ENCODE measurements at regions not wholly inside any gene's neighbourhood (a gene's known extent, or its start where the extent isn't known, plus 50 kb on each side); places are given as distances from the start of the nearest gene placed in this dataset.

DNA sequence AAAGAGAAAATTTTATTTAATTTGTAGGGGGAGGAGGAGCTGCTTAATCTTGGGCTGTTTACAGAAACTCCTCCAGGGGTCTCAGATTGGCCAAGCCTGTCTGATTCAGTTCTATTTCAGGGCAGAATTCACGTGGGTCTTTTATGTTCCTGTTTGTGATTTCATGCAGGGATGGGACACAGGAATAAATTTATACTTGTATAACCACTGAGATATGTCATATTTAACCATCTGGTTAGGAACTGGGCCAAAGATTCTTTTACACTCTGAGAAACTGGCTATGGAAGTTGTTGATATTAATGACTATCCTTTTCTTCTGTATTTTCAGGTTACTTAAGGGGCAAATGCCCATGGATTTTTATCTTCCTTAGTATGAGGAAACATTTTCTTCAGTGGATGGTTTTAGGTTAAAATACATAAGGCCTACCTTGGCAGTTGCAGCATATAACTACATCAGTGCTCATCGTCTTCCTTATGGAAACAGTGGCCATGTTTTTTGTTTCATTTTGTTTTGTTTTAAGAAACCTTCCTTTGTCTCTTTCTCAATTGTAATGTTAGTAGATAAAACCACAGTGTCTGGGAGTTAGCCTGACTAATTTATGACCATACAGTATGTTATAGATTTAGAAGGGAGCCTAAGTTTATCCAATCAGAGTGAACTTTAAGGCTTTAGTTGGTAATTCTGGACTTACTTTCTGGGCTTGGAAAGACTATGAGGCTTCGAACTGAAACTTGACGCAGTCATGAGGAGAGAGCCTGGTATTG is 132.4 kb upstream of the ANO3 start:
- no peaks in the 10 kb centered on the region for H3K27me3 ChIP-seq
- H3K36me3 ChIP-seq = no peaks in the 10 kb centered on the region
- H3K4me1 ChIP-seq = no peaks in the 10 kb centered on the region
- intact Hi-C loops (cut with DNase I) = no loop called here
- no peak overlapping the region for H3K4me3 ChIP-seq
- no peaks in the 10 kb centered on the region for H3K9me3 ChIP-seq
- H3K27ac ChIP-seq = no peak overlapping the region
- WGBS, 2 donors = 71 to 79% methylated on average over 4 of the region's 4 CpGs
- TF ChIP-seq POLR2A (IDR thresholded peaks at IDR 0.05) (no peak), EP300 (IDR thresholded peaks at IDR 0.05) (no peak), POLR2AphosphoS5 (IDR thresholded peaks at IDR 0.05) (no peak), CTCF (IDR thresholded peaks at IDR 0.05) (no peak)
- no peak for DNase-seq

DNA sequence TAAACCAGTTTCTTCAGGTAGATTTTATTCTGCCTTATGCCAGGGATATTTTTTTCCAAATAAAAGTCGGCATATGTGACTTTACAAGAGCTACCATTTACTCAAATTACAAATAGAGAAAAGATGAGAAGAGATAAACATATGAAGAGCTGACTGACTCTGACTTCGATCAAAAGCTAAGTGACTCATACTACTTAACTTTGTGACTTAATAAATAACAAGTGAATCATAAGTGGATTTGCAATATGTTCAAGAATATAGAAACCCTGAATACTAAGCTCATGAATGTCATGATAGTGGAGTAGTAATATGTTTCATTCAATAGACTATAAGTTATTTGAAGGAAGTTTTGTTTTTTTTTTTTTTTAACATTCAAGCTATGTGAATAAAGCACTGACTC is 130.5 kb upstream of the ANO3 start:
- TF ChIP-seq EP300 (IDR thresholded peaks at IDR 0.05) (no peak), POLR2AphosphoS5 (IDR thresholded peaks at IDR 0.05) (no peak), POLR2A (IDR thresholded peaks at IDR 0.05) (no peak), CTCF (IDR thresholded peaks at IDR 0.05) (no peak)
- WGBS, 2 donors = 64 to 75% methylated on average over 2 of the region's 2 CpGs
- Histone ChIP-seq H3K27ac (no peak overlapping the region), H3K4me1 (no peaks in the 10 kb centered on the region), H3K36me3 (no peaks in the 10 kb centered on the region), H3K9me3 (no peaks in the 10 kb centered on the region), H3K27me3 (no peaks in the 10 kb centered on the region), H3K4me3 (no peak overlapping the region)
- no peak for DNase-seq
- intact Hi-C loops (cut with DNase I) = no loop called here

DNA sequence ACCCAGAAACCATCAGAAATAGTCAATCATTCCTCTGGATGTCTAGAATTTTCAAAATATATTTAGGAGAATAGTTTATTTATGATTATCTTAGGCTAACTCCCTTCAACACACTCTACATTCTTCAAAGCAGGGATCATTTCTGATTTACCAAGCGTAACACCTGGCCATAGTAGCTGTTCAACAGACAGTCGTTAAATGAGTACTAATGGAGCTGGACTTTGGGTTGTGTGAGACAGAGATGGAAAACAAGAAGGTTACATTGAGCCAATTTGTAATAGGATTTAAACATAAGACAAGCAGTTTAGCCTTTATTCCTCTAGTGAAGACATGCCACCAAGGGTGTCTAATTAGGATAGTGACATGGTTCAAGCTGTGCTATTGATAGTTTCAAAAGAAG is 129.2 kb upstream of the ANO3 start:
- 78 to 90% methylated on average over 2 of the region's 2 CpGs for whole genome bisulfite sequencing, 2 donors
- DNase-seq = no peak
- no peaks in the 10 kb centered on the region for H3K36me3 ChIP-seq
- TF ChIP-seq EP300 (IDR thresholded peaks at IDR 0.05) (no peak), CTCF (IDR thresholded peaks at IDR 0.05) (no peak), POLR2A (IDR thresholded peaks at IDR 0.05) (no peak), POLR2AphosphoS5 (IDR thresholded peaks at IDR 0.05) (no peak)
- no peak overlapping the region for H3K4me3 ChIP-seq
- no peak overlapping the region for H3K27ac ChIP-seq
- H3K4me1 ChIP-seq = no peaks in the 10 kb centered on the region
- intact Hi-C loops (cut with DNase I) = no loop called here
- H3K9me3 ChIP-seq = no peaks in the 10 kb centered on the region
- no peaks in the 10 kb centered on the region for H3K27me3 ChIP-seq

- Histone ChIP-seq H3K27me3 (no peaks in the 10 kb centered on the region), H3K4me1 (no peaks in the 10 kb centered on the region), H3K4me3 (no peak overlapping the region), H3K27ac (no peak overlapping the region), H3K9me3 (no peaks in the 10 kb centered on the region), H3K36me3 (no peaks in the 10 kb centered on the region)
- intact Hi-C loops (cut with DNase I) = no loop called here
- TF ChIP-seq POLR2A (IDR thresholded peaks at IDR 0.05) (no peak), EP300 (IDR thresholded peaks at IDR 0.05) (no peak), CTCF (IDR thresholded peaks at IDR 0.05) (no peak), POLR2AphosphoS5 (IDR thresholded peaks at IDR 0.05) (no peak)
- 43 to 81% methylated on average over 2 of the region's 2 CpGs for WGBS, 2 donors
- DNase-seq = no peak
Observed at GRCh38 chr11:26204101-26204500, 127.8 kb upstream of the ANO3 start.

- 49 to 71% methylated on average over 5 of the region's 5 CpGs for WGBS, 2 donors
- no peak overlapping the region for H3K4me3 ChIP-seq
- no peak overlapping the region for H3K27ac ChIP-seq
- no peaks in the 10 kb centered on the region for H3K4me1 ChIP-seq
- DNase-seq = no peak
- intact Hi-C loops (cut with DNase I) = no loop called here
- no peaks in the 10 kb centered on the region for H3K9me3 ChIP-seq
- TF ChIP-seq POLR2A (IDR thresholded peaks at IDR 0.05) = no peak
- TF ChIP-seq CTCF (IDR thresholded peaks at IDR 0.05) = no peak
- TF ChIP-seq EP300 (IDR thresholded peaks at IDR 0.05) = no peak
- no peak for TF ChIP-seq POLR2AphosphoS5 (IDR thresholded peaks at IDR 0.05)
- H3K27me3 ChIP-seq = no peaks in the 10 kb centered on the region
- no peaks in the 10 kb centered on the region for H3K36me3 ChIP-seq
Observed at GRCh38 chr11:26204839-26205238, 127.1 kb upstream of the ANO3 start.
